NCI-H146 (cell line): ENCODE measurements at regions not wholly inside any gene's neighbourhood (a gene's known extent, or its start where the extent isn't known, plus 50 kb on each side); places are given as distances from the start of the nearest gene placed in this dataset.
"Not testable (repeated sequence)": the region's sequence is repeated elsewhere in the genome, so short reads cannot be mapped to it uniquely, and the experiment has no call there.

Experiments used
- DNase-seq: peaks from one replicate; lab custom pipeline; 2025; lab: John Stamatoyannopoulos, UW

DNA sequence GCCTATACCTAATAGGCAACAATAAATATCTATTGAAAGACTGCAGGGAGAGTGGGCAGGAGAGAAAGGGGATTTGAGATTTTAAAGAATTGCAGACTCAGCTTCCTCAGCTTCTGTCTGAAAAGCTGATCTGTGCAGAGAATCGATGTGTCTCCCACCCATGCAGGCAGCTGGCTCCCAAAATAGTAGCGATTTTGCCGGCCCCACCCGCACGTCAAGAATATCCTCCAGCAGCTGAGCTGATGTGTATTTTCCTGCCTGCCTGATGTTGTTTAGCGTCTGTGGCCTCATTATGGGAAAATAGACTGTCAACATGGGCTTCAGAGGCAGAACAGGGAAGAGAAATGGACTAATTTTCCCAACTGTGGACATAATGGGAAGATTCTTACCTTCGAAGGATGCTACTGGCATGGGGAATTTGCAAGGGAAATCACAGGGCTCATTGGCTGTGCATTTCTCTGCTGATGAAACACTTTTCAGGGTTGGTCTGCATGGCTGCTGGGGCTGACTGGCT is 699.8 kb downstream of the PTPRU start:
- DNase-seq, result no peak

DNA sequence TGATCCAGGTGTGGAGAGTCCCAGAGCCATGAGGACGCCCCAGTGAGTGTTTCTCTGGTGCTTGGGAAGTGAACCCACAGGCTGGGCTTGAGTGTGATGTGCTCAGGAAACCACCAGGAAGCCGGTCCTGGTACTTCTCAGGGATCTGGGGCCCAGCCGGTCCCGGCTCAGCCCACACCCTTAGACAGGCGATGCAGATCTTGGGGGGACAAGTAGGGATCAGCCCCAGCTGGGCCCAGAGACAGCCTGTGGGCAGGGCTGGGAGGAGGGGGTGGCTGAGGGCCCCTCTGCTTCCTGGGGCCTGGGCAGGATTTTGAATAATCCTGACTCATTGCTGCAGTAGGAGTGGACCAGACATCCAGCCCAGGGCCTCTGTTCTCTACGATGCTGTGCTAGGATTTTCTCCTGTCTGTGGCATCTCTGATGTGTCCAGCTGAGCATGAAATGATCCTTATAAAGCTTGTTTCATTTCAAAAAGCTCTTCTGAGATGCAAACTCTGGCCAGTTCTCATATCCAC is 698.0 kb downstream of the PTPRU start:
- DNase-seq, result no peak

DNA sequence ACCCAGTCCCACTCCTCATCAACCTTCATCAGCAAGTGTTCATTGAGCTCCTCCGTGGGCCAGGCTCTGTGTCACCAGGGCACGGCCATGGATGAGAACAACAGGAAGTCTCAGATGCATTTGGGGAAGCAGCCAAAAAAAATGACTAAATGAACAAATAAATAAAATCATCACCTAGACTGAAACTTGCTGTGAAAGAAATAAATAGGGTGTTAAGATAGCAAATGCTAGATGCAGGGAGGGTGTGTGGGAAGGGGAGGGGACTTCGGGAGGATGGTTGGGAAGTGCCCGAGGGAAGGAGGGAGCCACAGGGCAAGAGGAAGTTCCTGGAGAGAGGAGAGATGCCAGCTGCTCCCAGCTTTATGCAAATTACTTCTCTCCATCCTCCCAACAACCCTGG is 696.7 kb downstream of the PTPRU start:
- DNase-seq, result no peak

DNA sequence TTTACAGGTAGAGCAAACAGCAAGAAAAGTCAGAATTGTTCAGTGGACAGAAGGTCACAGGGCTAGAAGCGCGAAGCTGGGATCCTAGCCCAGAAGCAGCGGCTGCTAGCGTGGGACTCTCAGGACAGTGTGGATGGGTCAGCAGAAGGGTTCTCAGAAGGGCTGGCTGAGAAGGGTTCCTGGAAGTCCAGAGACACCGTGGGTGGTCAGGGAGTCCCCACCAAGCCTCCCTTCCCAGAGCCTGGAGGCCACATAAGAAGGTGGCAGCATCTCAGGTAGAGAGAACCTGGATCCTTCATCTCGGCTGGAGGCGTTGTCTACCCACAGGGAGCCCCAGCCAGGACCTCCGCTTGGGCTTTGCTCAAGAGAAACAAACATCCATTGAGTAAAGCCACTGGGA is 696.3 kb downstream of the PTPRU start:
- no peak for DNase-seq

DNA sequence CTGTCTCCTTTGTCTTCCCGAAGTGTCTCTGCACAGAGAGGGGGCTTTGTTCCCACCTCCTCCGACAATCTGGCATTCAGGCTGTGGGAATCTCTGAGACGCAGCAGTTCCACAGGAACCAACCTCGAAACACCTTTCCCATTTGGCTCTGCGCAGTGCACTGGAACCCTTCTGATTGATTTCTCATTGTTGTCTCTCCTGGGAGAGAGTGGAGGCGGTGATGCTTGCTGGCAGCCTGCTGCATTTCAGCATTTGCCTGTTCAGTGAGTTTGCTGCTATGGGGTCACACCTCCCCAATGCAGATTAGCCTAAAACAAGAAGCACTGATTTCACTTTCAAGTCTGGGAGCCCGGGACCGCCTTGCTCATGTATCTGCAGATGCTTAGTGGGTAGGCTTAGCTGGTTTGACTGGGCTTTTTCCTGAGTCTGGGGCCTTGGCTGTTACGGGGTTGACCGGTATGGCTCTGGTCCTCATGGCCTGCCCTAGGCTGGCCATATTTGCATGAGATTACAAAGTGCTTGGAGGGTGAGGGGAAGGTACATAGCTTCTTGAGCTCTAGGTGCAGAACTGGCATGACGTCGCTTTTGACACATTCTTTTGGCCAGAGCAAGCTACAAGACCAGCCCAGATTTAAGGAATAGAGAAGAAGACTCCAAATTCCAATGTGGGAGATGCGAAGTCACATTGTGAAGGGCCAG is 695.3 kb downstream of the PTPRU start:
- DNase-seq, result no peak

DNA sequence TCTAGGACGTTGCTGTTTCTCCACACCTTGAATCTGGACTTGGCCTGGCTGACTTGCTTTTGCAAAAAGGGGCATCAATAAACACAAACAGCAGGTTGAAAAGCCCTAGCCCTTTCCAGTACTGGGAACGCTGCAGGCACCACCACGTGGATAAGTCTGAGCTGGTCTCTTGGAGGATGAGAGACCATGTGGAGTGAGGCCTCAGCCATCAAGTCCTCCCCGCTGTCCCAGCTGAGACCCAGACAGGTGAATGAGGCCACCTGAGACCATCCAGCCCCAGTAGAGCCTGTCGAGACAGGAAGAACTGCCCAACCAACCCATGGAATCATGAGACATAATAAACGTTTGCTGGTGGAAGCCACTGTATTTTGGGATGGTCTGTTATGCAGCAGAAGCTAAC is 688.7 kb downstream of the PTPRU start:
- no peak for DNase-seq

DNA sequence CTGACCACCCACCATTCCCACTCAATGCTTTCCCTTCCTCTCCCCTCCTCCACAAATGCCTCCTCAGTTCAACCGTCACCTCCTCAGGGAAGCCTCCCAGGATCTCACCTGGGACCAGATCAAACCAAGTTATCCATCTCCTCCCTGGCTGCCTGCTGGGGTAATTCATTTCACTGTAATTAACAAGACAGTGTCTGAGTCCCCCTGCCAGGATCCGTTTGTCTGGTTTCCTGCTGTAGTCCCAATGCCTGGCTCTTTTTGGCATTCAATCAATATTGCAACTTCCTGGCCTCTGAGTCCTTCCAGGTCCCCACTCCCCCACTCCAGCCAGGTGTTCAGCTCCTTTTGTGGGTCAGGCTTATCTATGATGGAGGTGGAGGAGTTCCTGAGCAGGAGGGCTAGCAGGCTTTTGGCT is 687.7 kb downstream of the PTPRU start:
- DNase-seq, result no peak

DNA sequence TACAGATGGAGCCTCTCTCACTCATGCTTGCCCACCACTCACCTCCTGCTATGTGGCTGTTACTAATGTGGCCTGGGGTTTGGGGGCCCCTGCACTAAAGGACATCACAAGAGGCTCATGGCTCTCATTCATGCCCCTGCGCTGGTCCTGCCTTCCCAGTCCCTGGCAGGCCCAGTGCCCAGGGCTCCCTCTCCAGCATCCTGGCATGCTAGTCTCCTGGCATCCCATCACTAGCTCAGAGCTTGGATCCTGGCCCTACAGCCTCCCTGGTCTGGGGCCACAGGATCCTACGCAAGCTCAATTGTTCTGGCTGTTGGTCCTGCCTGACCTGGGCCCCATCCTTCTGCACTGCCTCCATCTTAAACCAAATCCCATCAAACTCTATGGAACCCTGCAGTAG is 685.4 kb downstream of the PTPRU start:
- DNase-seq, result no peak

DNA sequence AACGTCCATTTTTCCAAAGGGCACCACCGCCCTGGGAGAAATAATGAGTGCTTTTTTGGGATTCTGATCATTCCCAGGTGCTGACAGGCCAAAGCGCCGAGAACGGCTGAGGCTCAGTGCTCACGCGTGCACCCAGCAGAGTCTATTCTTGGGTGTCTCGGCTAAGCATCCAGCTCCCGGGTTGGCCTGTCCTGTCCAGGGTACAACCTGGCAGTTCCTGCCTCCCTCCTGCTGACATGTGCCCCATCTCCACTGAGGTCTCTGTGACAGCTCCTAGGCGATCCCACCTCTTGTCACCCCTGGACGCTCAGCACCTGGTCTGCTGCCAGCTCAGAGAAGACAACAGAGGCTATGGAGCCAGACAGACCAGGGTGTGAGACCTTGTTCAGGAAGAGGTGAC is 684.5 kb downstream of the PTPRU start:
- no peak for DNase-seq

DNA sequence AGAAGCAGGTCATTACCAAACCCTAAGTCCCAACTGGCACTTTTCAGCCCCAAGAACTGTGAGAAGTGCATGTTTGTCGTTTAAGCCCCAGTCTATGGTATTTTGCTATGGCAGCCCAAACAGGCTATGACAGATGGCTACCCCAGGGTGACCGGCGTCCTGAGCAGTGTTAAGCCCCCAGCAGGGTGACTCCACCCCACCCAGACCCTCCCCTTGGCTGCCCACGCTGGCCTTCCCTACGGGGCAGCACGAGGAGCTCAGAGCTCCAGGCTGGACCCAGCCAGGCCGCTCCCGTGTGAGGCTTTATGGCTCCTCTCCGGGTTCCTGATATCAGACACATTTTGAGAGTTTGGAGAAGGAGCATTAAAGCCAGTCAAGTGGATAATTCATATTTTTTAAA is 684.0 kb downstream of the PTPRU start:
- DNase-seq, result no peak

DNA sequence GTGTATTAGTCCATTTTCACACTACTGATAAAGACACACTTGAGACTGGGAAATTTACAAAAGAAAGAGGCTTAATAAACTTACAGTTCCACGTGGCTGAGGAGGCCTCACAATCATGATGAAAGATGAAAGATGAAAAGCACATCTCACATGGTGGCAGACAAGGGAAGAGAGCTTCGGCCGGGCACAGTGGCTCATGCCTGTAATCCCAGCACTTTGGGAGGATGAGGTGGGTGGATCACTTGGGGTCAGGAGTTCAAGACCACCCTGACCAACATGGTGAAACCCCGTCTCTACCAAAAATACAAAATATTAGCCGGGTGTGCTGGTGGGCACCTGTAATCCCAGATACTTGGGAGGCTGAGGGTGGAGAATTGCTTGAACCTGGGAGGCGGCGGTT is 682.7 kb downstream of the PTPRU start:
- DNase-seq, result not testable (repeated sequence)

DNA sequence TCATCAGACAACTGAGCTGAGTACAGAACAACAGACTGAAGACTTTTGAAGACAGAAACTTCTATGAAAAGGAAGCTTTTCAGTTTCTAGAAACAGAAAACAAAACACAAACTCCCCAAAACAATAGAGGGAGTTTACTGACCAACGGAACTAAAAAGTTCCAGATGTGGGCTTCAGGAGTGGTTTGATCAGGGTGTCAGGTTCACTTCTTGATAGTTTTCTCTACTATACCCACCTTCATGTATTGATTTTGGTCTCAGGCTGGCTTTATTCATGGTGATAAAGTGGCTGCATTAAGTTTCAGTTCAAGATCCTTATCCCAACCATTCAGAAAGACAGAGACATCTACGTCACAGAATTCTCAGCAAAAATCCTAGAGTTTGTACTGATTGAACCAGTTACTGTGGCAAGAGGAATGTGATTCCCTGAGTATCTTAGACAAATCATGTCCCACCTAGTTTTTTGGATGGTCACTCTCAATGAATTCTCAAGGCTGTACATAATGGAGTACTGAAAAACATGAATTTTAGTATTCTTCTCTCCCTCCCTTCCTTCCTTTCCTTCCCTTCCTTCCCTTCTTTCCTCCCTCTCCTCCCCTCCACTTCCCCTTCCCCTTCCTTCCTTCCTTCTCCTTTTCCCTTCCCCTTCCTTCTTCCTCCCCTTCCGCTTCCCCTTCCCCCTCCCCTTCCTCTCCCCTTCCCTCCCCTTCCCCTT is 680.5 kb downstream of the PTPRU start:
- no peak for DNase-seq

DNA sequence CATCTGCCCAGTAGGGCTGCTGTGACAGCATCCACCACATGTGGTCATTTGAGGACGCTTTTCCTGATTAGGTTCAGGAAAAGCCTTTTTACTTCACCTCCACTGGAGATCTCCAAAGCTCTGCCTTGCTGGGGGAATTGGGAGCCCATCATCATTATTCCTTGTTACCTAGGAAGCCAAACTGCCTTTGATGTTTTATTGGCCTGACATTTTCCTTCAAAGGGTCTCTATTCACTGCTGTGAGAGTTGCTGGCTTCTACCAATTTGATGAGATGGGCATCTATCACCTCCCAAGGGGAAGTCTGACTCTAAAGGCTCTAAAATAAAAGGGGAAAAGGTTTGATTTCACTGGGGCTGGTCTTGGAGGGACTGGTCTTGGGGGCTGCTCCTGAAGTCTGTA is 678.6 kb downstream of the PTPRU start:
- DNase-seq, result no peak

DNA sequence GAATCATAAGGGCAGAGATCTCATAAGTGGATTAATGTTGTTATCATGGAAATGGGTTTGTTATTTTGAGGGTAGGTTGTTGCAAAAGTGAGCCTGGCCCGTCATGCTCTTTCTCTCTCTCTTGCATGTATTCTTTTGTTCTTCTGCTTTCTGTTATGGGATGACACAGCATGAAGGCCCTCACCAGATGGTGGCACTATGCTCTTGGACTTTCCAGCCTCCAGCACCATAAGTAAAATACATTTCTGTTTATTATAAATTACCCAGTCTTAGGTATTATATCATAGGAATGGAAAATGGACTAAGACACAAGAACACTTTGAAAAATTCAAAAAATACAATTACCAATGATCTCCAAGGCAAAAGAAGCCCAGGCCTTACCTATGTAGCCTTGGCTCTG is 676.1 kb downstream of the PTPRU start:
- no peak for DNase-seq

DNA sequence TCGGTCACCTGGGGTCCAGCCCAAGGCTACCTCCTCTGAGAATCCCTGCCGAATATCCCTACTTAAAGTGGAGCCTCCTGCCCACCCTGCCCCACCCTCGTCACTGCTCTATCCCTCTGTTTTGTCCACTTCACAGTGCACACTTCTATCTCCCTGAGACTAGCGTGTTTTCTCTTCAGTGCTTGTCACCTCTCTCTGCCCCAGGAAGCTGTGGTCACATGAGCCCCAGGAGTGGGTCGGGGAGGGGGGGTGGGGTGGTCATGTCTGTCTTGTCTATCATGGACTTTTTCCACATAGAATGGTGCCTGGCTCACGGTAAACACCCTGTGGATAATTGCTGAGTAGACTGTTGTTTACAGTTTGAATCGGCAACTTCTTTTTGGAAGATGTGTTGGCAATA is 673.6 kb downstream of the PTPRU start:
- no peak for DNase-seq

DNA sequence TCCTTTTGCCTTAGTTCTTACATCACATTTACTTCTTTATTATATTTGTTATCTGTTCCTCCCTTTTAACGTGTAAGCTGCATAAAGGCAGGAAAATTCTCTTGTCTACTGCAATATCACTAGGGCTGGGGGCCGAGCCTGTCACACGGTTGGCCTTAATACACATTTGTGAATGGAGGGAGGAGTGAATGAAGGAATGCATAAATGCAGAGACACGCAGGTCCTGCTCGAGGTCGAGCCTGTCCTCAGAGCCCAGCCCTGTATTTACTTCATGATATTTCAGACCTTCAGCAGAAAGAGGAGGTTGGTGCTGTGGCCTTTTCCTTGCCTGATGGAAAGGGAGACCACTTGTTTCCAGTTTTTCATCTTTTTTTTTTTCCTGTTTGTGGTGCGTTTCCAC is 671.3 kb downstream of the PTPRU start:
- DNase-seq, result no peak

DNA sequence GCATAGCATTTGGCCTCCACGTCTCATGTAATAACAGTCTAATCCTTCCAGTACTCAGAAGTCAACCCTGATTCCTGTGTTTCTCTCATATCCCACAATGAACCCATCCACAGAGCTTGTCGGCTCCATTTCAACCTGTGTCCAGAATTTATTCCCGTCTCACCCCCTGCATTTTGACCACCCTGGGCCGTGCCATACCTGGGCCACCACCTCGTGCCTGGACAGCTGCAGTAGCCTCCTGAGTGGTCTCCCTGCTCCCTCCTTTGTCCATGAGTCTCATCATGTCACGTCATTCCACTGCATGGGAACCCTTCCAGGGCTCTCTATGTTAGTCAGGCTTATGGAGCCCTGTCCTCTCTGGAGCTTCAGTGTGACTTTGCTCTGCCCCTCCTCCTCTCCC is 670.6 kb downstream of the PTPRU start:
- no peak for DNase-seq

DNA sequence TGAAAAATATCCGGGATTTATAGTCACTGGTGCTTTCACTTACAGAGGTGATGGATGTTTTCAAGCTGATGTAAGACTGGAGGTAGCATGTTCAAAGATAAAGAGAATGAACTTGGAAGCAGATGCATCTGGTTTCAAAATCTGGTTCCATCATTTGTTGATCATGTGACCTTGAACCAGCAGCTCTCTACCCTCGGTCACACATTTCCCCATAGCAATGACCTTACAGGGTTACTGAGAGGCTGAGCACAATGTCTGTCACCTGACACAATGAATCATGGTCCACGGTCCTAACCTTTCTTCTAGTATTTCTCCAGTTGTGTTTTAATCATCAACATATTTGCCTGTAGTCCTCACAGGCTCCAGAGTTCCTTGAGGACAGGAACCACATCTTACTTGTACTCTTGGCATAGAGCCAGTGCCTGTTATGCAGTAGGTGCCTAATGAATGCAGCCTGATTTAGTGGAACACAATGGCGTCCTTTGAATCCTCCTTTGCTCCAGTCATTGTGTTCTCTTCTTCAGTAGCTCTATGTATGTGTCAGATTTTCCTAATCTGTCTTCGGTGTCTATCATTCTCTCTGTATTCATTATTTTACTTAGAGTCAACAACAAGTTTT is 667.3 kb downstream of the PTPRU start:
- no peak for DNase-seq

DNA sequence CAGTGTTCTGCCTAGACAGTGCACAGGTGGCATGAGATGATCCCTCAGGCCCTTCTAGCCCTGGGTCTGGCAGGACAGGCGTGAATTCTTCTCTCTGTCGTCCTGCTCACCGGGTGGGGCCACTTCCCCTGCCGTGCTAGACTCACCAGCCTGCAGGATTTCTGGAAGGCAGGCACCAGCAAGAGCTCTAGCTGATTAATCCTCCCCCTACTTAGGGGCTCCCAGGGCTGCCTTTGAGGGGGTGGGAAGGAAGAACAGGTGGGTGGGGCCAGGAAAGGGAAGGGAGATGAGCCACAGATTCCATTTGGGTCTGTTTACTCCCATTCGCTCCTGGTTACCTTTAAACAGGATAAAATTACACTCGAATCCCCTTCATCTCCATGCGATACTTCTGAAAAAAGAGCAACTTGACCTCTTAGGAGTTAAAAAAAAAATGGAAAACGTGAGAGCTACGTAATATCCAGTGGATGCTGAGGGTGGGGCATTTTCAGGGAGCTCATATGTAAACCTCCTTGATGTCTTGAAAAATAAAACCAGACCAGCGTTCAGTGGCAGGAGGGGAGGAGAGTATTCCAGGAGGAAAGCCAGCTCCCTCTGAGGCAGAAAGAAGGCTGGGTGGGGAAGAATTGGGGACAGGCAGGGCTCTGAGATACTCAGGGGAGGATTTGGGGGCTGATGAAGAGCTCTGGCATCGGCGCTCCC is 665.5 kb downstream of the PTPRU start:
- no peak for DNase-seq

DNA sequence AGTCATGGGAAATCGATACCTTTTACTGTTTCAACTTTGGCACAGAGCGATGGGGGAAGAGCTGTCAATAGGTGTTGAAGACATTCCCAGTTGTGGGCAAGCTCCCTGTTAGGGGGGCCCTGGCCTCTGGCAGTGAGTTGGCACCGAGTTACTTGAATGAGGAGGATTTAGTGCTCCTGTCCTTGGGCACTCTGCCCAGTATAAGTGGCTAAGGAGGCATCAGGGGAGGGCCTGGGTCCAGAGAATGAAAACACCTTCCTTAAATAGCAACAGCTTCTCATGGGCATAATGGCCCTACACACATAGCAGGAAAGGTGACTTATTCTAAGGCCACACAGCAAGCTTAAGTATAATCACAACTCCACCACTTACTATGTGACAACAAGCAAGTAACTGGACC is 664.4 kb downstream of the PTPRU start:
- no peak for DNase-seq

DNA sequence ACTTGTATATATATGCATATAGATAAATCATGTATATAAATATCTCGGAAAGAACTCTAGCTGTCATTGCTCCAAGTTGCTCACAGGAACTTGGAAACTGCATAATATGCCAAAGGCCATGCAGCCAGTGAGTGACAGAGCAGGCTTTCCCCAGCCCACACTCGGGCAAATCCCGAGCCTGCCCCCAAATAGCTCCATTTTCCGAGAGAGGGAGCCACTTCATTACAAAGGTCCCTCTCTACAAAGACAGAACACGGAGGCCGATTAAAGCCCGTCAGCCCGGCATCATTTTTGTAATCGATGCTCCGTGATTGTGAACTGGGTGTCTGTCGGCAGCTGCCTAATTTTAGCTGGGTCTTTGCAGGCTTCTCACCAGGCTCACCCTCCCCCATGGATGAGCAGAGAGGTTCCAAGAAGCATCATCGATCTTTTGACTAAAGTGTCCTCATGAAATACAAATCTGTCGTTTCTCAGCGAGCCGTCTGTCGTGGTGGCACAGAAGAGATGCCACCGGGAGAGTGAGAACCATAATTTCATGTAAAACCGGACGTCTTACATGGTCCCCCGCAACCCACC is 663.9 kb downstream of the PTPRU start:
- DNase-seq, result no peak
